Inflammatory macrophage treated with lipopolysaccharide for 1 hour (primary cell): ENCODE measurements at regions not wholly inside any gene's neighbourhood (a gene's known extent, or its start where the extent isn't known, plus 50 kb on each side); places are given as distances from the start of the nearest gene placed in this dataset.
A peak's percentile ranks its signal among the peaks of the same experiment; 100 is the strongest.

ENCODE experiments used
- DNase-seq, 2 donors: peaks; one replicate each; pipeline ENCODE4 v3.0.0-alpha.2; 2020 to 2022

GRCh38 chr2:217622205-217623060, 380.4 kb downstream of the TNS1 start:
- no peak for DNase-seq

GRCh38 chr2:217621391-217621801, 381.4 kb downstream of the TNS1 start:
- no peak for DNase-seq

- DNase-seq, result no peak
These were observed 384.1 kb downstream of the TNS1 start for GRCh38 chr2:217618744-217619143.

GRCh38 chr2:217617616-217618022, 385.2 kb downstream of the TNS1 start:
- DNase-seq, result no peak

GRCh38 chr2:217616936-217617335, 385.9 kb downstream of the TNS1 start:
- DNase-seq, result no peak

GRCh38 chr2:217615171-217615570, 387.6 kb downstream of the TNS1 start:
- DNase-seq, result no peak

- DNase-seq, result peak; percentile 61 to 89
These were observed 388.3 kb downstream of the TNS1 start for GRCh38 chr2:217614498-217614897.

- DNase-seq, result no peak
These were observed 388.7 kb downstream of the TNS1 start for GRCh38 chr2:217614096-217614495.

GRCh38 chr2:217612920-217613319, 389.9 kb downstream of the TNS1 start:
- DNase-seq, result no peak

GRCh38 chr2:217612211-217612610, 390.6 kb downstream of the TNS1 start:
- no peak for DNase-seq

- no peak for DNase-seq
These were observed 391.1 kb downstream of the TNS1 start for GRCh38 chr2:217611626-217612127.

GRCh38 chr2:217611056-217611455, 391.7 kb downstream of the TNS1 start:
- no peak for DNase-seq

- no peak for DNase-seq
These were observed 392.4 kb downstream of the TNS1 start for GRCh38 chr2:217610401-217610814.

GRCh38 chr2:217609952-217610351, 392.8 kb downstream of the TNS1 start:
- DNase-seq, result no peak

GRCh38 chr2:217606296-217606695, 396.5 kb downstream of the TNS1 start:
- DNase-seq, result no peak

GRCh38 chr2:217604527-217605194, 398.1 kb downstream of the TNS1 start:
- DNase-seq, result no peak

GRCh38 chr2:217601601-217602000, 401.2 kb downstream of the TNS1 start:
- DNase-seq, result no peak

GRCh38 chr2:217599906-217600305, 402.9 kb downstream of the TNS1 start:
- DNase-seq, result peak; percentile 5 to 47

GRCh38 chr2:217597681-217598080, 405.1 kb downstream of the TNS1 start:
- no peak for DNase-seq

GRCh38 chr2:217597145-217597544, 405.6 kb downstream of the TNS1 start:
- DNase-seq, result no peak

- no peak for DNase-seq
These were observed 409.1 kb downstream of the TNS1 start for GRCh38 chr2:217593732-217594131.

GRCh38 chr2:217588266-217588665, 414.5 kb downstream of the TNS1 start:
- no peak for DNase-seq

- DNase-seq, result no peak
These were observed 417.4 kb downstream of the TNS1 start for GRCh38 chr2:217585362-217585761.

- DNase-seq, result peak in 1 of 2 donors; percentile 52
These were observed 422.4 kb downstream of the TNS1 start for GRCh38 chr2:217580407-217580806.
